ENCODE measurements at regions not wholly inside any gene's neighbourhood (a gene's known extent, or its start where the extent isn't known, plus 50 kb on each side); places are given as distances from the start of the nearest gene placed in this dataset.

DNA sequence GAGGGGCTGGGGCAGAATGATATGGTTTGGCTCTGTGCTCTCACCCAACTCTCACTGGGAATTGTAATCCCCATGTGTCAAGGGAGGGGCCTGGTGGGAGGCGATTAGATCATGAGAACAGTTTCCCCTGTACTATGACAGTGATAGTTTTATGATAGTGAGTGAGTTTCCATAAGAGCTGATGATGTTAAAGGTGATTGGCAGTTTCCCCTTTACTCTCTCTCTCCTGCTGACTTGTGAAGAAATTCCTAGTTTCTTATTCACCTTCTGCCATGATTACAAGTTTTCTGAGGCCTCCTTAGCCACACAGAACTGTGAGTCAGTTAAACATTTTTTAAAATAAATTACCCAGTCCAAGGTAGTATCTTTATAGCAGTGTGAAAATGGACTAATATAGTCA is 120.4 kb upstream of the CDH9 start:
- no peak overlapping the region for H3K27ac Mint-ChIP-seq
- H3K27me3 Mint-ChIP-seq (ENCODE audit: insufficient read depth, low read depth, poor library complexity) = peaks cover 4% of the 10 kb centered on the region
- no peak overlapping the region for H3K27ac ChIP-seq (ENCODE audit: low read depth)
- H3F3A ChIP-seq (replicated peaks; ENCODE audit: low read depth) = no peaks in the 10 kb centered on the region
- H3K4me2 ChIP-seq = no peak overlapping the region
- no peaks in the 10 kb centered on the region for H3K9me2 ChIP-seq (ENCODE audit: insufficient read depth)
- H3K4me3 Mint-ChIP-seq = no peak overlapping the region
- H3K79me2 ChIP-seq (replicated peaks; ENCODE audit: insufficient read depth) = no peaks in the 10 kb centered on the region
- H3K36me3 Mint-ChIP-seq (ENCODE audit: low read depth) = peaks cover 46% of the 10 kb centered on the region
- peaks cover 27% of the 10 kb centered on the region for H3K36me3 ChIP-seq (ENCODE audit: insufficient read depth)
- no peaks in the 10 kb centered on the region for H4K20me1 ChIP-seq (replicated peaks; ENCODE audit: insufficient read depth)
- ATAC-seq = no peak
- peaks cover 74% of the 10 kb centered on the region for H3K9me3 Mint-ChIP-seq
- H3K4me1 Mint-ChIP-seq = peaks cover 7% of the 10 kb centered on the region
- H3K27me3 ChIP-seq (ENCODE audit: insufficient read depth) = no peaks in the 10 kb centered on the region
- no peak for DNase-seq (ENCODE audit: low spot score)
- no peak overlapping the region for H2AFZ ChIP-seq
- no peak overlapping the region for H3K4me3 ChIP-seq
- no peak for TF ChIP-seq ZNF114 (CRISPR knock-in tag; IDR thresholded peaks at IDR 0.05)
- no peak for TF ChIP-seq EZH2phosphoT487 (IDR thresholded peaks at IDR 0.05; ENCODE audit: unreplicated experiment)
- TF ChIP-seq NANOG (IDR thresholded peaks at IDR 0.05; ENCODE audit: borderline replicate concordance) = no peak
- no peak for TF ChIP-seq CREB1 (CRISPR knock-in tag; IDR thresholded peaks at IDR 0.05; ENCODE audit: low read depth)
- TF ChIP-seq, protein P1, sequence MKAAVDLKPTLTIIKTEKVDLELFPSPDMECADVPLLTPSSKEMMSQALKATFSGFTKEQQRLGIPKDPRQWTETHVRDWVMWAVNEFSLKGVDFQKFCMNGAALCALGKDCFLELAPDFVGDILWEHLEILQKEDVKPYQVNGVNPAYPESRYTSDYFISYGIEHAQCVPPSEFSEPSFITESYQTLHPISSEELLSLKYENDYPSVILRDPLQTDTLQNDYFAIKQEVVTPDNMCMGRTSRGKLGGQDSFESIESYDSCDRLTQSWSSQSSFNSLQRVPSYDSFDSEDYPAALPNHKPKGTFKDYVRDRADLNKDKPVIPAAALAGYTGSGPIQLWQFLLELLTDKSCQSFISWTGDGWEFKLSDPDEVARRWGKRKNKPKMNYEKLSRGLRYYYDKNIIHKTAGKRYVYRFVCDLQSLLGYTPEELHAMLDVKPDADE (IDR thresholded peaks at IDR 0.05) = no peak
- TF ChIP-seq, protein P2, sequence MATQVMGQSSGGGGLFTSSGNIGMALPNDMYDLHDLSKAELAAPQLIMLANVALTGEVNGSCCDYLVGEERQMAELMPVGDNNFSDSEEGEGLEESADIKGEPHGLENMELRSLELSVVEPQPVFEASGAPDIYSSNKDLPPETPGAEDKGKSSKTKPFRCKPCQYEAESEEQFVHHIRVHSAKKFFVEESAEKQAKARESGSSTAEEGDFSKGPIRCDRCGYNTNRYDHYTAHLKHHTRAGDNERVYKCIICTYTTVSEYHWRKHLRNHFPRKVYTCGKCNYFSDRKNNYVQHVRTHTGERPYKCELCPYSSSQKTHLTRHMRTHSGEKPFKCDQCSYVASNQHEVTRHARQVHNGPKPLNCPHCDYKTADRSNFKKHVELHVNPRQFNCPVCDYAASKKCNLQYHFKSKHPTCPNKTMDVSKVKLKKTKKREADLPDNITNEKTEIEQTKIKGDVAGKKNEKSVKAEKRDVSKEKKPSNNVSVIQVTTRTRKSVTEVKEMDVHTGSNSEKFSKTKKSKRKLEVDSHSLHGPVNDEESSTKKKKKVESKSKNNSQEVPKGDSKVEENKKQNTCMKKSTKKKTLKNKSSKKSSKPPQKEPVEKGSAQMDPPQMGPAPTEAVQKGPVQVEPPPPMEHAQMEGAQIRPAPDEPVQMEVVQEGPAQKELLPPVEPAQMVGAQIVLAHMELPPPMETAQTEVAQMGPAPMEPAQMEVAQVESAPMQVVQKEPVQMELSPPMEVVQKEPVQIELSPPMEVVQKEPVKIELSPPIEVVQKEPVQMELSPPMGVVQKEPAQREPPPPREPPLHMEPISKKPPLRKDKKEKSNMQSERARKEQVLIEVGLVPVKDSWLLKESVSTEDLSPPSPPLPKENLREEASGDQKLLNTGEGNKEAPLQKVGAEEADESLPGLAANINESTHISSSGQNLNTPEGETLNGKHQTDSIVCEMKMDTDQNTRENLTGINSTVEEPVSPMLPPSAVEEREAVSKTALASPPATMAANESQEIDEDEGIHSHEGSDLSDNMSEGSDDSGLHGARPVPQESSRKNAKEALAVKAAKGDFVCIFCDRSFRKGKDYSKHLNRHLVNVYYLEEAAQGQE (IDR thresholded peaks at IDR 0.05; ENCODE audit: unreplicated experiment) = no peak
- no peak for TF ChIP-seq JUNB (IDR thresholded peaks at IDR 0.05; ENCODE audit: unreplicated experiment)
- no peak for TF ChIP-seq ZNF331 (CRISPR knock-in tag; IDR thresholded peaks at IDR 0.05; ENCODE audit: low read depth)
- peaks cover 7% of the 10 kb centered on the region; the same call in 1 of the 2 replicates for H3K4me1 ChIP-seq (ENCODE audit: insufficient read depth)

DNA sequence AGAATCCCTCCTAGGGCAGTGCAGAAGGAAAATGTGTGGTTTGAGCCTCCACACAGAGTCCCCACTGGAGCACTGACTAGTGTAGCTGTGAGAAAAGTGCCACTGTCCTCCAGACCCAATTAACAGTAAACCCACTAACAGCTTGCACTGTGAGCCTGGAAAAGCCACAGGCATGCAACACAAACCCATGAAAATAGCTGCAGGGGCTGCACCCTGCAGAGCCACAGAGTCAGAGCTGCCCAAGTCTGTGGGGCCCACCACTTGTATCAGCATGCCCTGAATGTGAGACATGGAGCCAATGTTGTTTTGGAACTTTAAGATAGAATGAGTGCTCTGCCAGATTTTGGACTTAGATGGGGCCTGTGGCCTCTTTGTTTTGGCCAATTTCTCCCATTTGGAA is 119.8 kb upstream of the CDH9 start:
- TF ChIP-seq CREB1 (CRISPR knock-in tag; IDR thresholded peaks at IDR 0.05; ENCODE audit: low read depth) = no peak
- no peak for TF ChIP-seq STAT1 (IDR thresholded peaks at IDR 0.05; ENCODE audit: unreplicated experiment)
- TF ChIP-seq, protein P1 (IDR thresholded peaks at IDR 0.05) = no peak
- TF ChIP-seq, protein P3, sequence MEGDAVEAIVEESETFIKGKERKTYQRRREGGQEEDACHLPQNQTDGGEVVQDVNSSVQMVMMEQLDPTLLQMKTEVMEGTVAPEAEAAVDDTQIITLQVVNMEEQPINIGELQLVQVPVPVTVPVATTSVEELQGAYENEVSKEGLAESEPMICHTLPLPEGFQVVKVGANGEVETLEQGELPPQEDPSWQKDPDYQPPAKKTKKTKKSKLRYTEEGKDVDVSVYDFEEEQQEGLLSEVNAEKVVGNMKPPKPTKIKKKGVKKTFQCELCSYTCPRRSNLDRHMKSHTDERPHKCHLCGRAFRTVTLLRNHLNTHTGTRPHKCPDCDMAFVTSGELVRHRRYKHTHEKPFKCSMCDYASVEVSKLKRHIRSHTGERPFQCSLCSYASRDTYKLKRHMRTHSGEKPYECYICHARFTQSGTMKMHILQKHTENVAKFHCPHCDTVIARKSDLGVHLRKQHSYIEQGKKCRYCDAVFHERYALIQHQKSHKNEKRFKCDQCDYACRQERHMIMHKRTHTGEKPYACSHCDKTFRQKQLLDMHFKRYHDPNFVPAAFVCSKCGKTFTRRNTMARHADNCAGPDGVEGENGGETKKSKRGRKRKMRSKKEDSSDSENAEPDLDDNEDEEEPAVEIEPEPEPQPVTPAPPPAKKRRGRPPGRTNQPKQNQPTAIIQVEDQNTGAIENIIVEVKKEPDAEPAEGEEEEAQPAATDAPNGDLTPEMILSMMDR (conservative IDR thresholded peaks at IDR 0.05; ENCODE audit: low read depth in 2 of 2) = no peak
- TF ChIP-seq POLR2AphosphoS5 (IDR thresholded peaks at IDR 0.05; ENCODE audit: low read depth) = no peak
- no peak for TF ChIP-seq ZNF114 (CRISPR knock-in tag; IDR thresholded peaks at IDR 0.05)
- no peak for TF ChIP-seq NANOG (IDR thresholded peaks at IDR 0.05; ENCODE audit: borderline replicate concordance)
- Histone ChIP-seq H2AFZ (no peak overlapping the region), H3F3A (replicated peaks; ENCODE audit: low read depth) (no peaks in the 10 kb centered on the region), H3K4me1 (ENCODE audit: insufficient read depth) (peaks cover 6% of the 10 kb centered on the region; the same call in 1 of the 2 replicates), H3K27ac (ENCODE audit: low read depth) (no peak overlapping the region), H3K36me3 (ENCODE audit: insufficient read depth) (peaks cover 27% of the 10 kb centered on the region), H3K79me2 (replicated peaks; ENCODE audit: insufficient read depth) (no peaks in the 10 kb centered on the region), H4K20me1 (replicated peaks; ENCODE audit: insufficient read depth) (no peaks in the 10 kb centered on the region), H3K27me3 (ENCODE audit: insufficient read depth) (no peaks in the 10 kb centered on the region), H3K4me2 (no peak overlapping the region), H3K4me3 (no peak overlapping the region), H3K9me2 (ENCODE audit: insufficient read depth) (no peaks in the 10 kb centered on the region)
- H3K4me3 Mint-ChIP-seq = no peak overlapping the region
- ATAC-seq (no peak), DNase-seq (ENCODE audit: low spot score) (no peak)
- H3K27ac Mint-ChIP-seq = no peak overlapping the region
- H3K4me1 Mint-ChIP-seq = peaks cover 5% of the 10 kb centered on the region
- peaks cover 76% of the 10 kb centered on the region for H3K9me3 Mint-ChIP-seq
- H3K36me3 Mint-ChIP-seq (ENCODE audit: low read depth) = peaks cover 46% of the 10 kb centered on the region
- peaks cover 4% of the 10 kb centered on the region for H3K27me3 Mint-ChIP-seq (ENCODE audit: insufficient read depth, low read depth, poor library complexity)

Data from GM23338 (cell line).